ENCODE measurements at regions not wholly inside any gene's neighbourhood (a gene's known extent, or its start where the extent isn't known, plus 50 kb on each side); places are given as distances from the start of the nearest gene placed in this dataset.

DNA sequence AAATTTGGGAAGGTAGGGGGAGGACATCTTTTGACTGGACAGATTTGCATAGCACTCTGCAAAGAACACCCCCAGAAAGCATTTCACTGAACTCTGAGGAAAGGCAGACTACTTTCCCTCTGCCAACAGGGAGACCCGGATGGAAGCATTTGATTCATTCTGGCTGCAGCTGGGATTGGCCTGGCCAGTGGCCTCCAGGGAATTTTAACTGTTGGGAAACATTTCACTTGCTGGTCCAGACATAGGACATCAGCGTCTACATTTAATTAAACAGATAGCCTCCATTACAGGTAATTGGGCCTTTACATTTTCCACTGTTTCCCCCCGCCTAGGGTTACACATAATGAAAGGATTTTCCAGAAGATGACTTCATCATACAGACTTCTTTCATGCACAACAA lies 92.8 kb downstream of the MARCHF4 start:
- POLR2A ChIA-PET = no interaction called here
- H3K27me3 ChIP-seq (ENCODE audit: control insufficient read depth, insufficient read depth, low read length) = no peaks in the 10 kb centered on the region
- H3K4me3 ChIP-seq (ENCODE audit: low read depth in 2 of 2, low read length in 2 of 2) = no peak overlapping the region
- no peak overlapping the region for H3K27ac ChIP-seq (ENCODE audit: low read length)
- no peaks in the 10 kb centered on the region for H3K9me3 ChIP-seq (ENCODE audit: control insufficient read depth, insufficient read depth, low read depth, low read length)
- H3K36me3 ChIP-seq (ENCODE audit: control insufficient read depth, insufficient read depth, low read length) = no peaks in the 10 kb centered on the region
- no peak for TF ChIP-seq SIN3A (IDR thresholded peaks at IDR 0.05; ENCODE audit: borderline replicate concordance, insufficient read depth, low read depth, low read length)
- no peak for TF ChIP-seq TCF7L2 (IDR thresholded peaks at IDR 0.05; ENCODE audit: low read depth, low read length)
- intact Hi-C loops (cut with micrococcal nuclease; ENCODE audit: unreplicated experiment) (no loop called here), in situ Hi-C loops (cut with HindIII; ENCODE audit: low pct_unique_long_range_greater_than_20kb, low sequenced_read_pairs) (no loop called here)
- no TSS peak for BruUV-seq (replicated peaks)
- CTCF ChIA-PET = no interaction called here
- ATAC-seq (no peak), DNase-seq (ENCODE audit: low read depth, low spot score) (no peak)
- no peaks in the 10 kb centered on the region for H3K4me1 ChIP-seq (ENCODE audit: control insufficient read depth, insufficient read depth, low read length)

DNA sequence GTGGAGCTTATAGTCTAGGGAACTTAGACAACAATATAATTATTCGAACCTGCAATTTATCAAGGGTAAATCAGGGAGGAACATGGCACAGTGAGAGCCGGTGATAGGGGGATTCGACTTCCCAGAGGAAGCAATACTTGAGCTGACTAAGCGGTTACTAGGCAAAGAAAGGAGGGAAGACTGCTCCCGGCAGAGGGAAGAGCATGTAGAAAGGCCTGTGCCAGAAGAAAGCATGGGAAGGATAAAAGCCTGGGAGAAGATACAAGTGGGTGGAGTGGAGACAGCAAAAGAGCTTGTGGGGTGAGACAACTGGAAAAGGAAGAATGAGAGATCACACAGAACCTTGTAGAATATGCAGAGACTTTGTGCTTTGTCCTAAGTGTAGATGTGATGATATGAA lies 93.3 kb downstream of the MARCHF4 start:
- ATAC-seq = no peak
- Histone ChIP-seq H3K36me3 (ENCODE audit: control insufficient read depth, insufficient read depth, low read length) (no peaks in the 10 kb centered on the region), H3K27ac (ENCODE audit: low read length) (no peak overlapping the region), H3K4me1 (ENCODE audit: control insufficient read depth, insufficient read depth, low read length) (no peaks in the 10 kb centered on the region), H3K4me3 (ENCODE audit: low read depth in 2 of 2, low read length in 2 of 2) (no peak overlapping the region), H3K9me3 (ENCODE audit: control insufficient read depth, insufficient read depth, low read depth, low read length) (no peaks in the 10 kb centered on the region), H3K27me3 (ENCODE audit: control insufficient read depth, insufficient read depth, low read length) (no peaks in the 10 kb centered on the region)
- no peak for DNase-seq (ENCODE audit: low read depth, low spot score)
- in situ Hi-C loops (cut with HindIII; ENCODE audit: low pct_unique_long_range_greater_than_20kb, low sequenced_read_pairs) (no loop called here), intact Hi-C loops (cut with micrococcal nuclease; ENCODE audit: unreplicated experiment) (no loop called here)
- CTCF ChIA-PET = no interaction called here
- BruUV-seq (replicated peaks) = no TSS peak
- TF ChIP-seq SIN3A (IDR thresholded peaks at IDR 0.05; ENCODE audit: borderline replicate concordance, insufficient read depth, low read depth, low read length) (no peak), POLR2AphosphoS5 (IDR thresholded peaks at IDR 0.05; ENCODE audit: low read depth, low read length) (no peak), TCF7L2 (IDR thresholded peaks at IDR 0.05; ENCODE audit: low read depth, low read length) (no peak)
- TF ChIP-seq, protein P1, sequence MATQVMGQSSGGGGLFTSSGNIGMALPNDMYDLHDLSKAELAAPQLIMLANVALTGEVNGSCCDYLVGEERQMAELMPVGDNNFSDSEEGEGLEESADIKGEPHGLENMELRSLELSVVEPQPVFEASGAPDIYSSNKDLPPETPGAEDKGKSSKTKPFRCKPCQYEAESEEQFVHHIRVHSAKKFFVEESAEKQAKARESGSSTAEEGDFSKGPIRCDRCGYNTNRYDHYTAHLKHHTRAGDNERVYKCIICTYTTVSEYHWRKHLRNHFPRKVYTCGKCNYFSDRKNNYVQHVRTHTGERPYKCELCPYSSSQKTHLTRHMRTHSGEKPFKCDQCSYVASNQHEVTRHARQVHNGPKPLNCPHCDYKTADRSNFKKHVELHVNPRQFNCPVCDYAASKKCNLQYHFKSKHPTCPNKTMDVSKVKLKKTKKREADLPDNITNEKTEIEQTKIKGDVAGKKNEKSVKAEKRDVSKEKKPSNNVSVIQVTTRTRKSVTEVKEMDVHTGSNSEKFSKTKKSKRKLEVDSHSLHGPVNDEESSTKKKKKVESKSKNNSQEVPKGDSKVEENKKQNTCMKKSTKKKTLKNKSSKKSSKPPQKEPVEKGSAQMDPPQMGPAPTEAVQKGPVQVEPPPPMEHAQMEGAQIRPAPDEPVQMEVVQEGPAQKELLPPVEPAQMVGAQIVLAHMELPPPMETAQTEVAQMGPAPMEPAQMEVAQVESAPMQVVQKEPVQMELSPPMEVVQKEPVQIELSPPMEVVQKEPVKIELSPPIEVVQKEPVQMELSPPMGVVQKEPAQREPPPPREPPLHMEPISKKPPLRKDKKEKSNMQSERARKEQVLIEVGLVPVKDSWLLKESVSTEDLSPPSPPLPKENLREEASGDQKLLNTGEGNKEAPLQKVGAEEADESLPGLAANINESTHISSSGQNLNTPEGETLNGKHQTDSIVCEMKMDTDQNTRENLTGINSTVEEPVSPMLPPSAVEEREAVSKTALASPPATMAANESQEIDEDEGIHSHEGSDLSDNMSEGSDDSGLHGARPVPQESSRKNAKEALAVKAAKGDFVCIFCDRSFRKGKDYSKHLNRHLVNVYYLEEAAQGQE (IDR thresholded peaks at IDR 0.05; ENCODE audit: insufficient read depth in 1 of 2, low read depth in 2 of 2, low read length in 1 of 2) = no peak
- TF ChIP-seq, protein P2, sequence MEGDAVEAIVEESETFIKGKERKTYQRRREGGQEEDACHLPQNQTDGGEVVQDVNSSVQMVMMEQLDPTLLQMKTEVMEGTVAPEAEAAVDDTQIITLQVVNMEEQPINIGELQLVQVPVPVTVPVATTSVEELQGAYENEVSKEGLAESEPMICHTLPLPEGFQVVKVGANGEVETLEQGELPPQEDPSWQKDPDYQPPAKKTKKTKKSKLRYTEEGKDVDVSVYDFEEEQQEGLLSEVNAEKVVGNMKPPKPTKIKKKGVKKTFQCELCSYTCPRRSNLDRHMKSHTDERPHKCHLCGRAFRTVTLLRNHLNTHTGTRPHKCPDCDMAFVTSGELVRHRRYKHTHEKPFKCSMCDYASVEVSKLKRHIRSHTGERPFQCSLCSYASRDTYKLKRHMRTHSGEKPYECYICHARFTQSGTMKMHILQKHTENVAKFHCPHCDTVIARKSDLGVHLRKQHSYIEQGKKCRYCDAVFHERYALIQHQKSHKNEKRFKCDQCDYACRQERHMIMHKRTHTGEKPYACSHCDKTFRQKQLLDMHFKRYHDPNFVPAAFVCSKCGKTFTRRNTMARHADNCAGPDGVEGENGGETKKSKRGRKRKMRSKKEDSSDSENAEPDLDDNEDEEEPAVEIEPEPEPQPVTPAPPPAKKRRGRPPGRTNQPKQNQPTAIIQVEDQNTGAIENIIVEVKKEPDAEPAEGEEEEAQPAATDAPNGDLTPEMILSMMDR (IDR thresholded peaks at IDR 0.05) = no peak
- POLR2A ChIA-PET = no interaction called here

DNA sequence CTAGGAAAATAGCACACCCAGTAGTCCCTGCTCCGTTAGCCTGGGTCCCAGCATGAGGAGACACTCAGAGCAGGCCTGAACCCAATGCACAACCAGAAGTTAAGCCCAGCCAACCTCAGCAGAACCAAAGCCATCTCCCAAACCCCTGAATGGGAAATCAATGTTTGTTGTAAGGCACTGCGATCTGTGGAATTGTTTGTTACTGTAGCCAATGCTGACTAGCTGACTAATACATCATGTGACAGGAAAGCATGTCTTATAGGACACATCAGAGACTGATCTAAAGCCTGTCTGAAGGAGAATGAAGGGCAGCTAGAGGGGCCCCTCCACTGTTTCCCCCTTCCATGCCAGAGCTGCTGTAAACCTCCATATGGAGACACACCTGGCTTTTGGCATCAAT lies 96.4 kb downstream of the MARCHF4 start:
- no TSS peak for BruUV-seq (replicated peaks)
- DNase-seq (ENCODE audit: low read depth, low spot score) (no peak), ATAC-seq (no peak)
- H3K4me3 ChIP-seq (ENCODE audit: low read depth in 2 of 2, low read length in 2 of 2) = no peak overlapping the region
- intact Hi-C loops (cut with micrococcal nuclease; ENCODE audit: unreplicated experiment) (no loop called here), in situ Hi-C loops (cut with HindIII; ENCODE audit: low pct_unique_long_range_greater_than_20kb, low sequenced_read_pairs) (no loop called here)
- H3K9me3 ChIP-seq (ENCODE audit: control insufficient read depth, insufficient read depth, low read depth, low read length) = no peaks in the 10 kb centered on the region
- CTCF ChIA-PET = no interaction called here
- H3K27ac ChIP-seq (ENCODE audit: low read length) = no peak overlapping the region
- H3K27me3 ChIP-seq (ENCODE audit: control insufficient read depth, insufficient read depth, low read length) = no peaks in the 10 kb centered on the region; the same call in 1 of the 2 replicates
- no peaks in the 10 kb centered on the region for H3K4me1 ChIP-seq (ENCODE audit: control insufficient read depth, insufficient read depth, low read length)
- POLR2A ChIA-PET = no interaction called here
- TF ChIP-seq TCF7L2 (IDR thresholded peaks at IDR 0.05; ENCODE audit: low read depth, low read length) (no peak), SIN3A (IDR thresholded peaks at IDR 0.05; ENCODE audit: borderline replicate concordance, insufficient read depth, low read depth, low read length) (no peak), POLR2AphosphoS5 (IDR thresholded peaks at IDR 0.05; ENCODE audit: low read depth, low read length) (no peak)
- TF ChIP-seq, protein P1 (IDR thresholded peaks at IDR 0.05; ENCODE audit: insufficient read depth in 1 of 2, low read depth in 2 of 2, low read length in 1 of 2) = no peak
- TF ChIP-seq, protein P2 (IDR thresholded peaks at IDR 0.05) = no peak
- H3K36me3 ChIP-seq (ENCODE audit: control insufficient read depth, insufficient read depth, low read length) = no peaks in the 10 kb centered on the region
